GM21529 (cell line): ENCODE measurements at regions not wholly inside any gene's neighbourhood (a gene's known extent, or its start where the extent isn't known, plus 50 kb on each side); places are given as distances from the start of the nearest gene placed in this dataset.
A peak's percentile ranks its signal among the peaks of the same experiment; 100 is the strongest.
"Not testable (repeated sequence)": the region's sequence is repeated elsewhere in the genome, so short reads cannot be mapped to it uniquely, and the experiment has no call there.

Experiments used
- ATAC-seq: cut with Tn5 transposase; IDR thresholded peaks from one replicate; pipeline ENCODE4 v1.9.1; 2021; ENCODE audit not compliant: unreplicated experiment

GRCh38 chrX:124234348-124234747 is 98.1 kb upstream of the TEX13D start:
- no peak for ATAC-seq

- no peak for ATAC-seq
Observed at GRCh38 chrX:124238268-124238667, 94.2 kb upstream of the TEX13D start.

- ATAC-seq, result no peak
Observed at GRCh38 chrX:124239324-124239723, 93.1 kb upstream of the TEX13D start.

- peak; percentile 89 for ATAC-seq
Observed at GRCh38 chrX:124239911-124240310, 92.5 kb upstream of the TEX13D start.

- ATAC-seq, result no peak
Observed at GRCh38 chrX:124240422-124240821, 92.0 kb upstream of the TEX13D start.

GRCh38 chrX:124242131-124242530 is 90.3 kb upstream of the TEX13D start:
- ATAC-seq, result no peak

- no peak for ATAC-seq
Observed at GRCh38 chrX:124249345-124249744, 83.1 kb upstream of the TEX13D start.

- ATAC-seq, result no peak
Observed at GRCh38 chrX:124250835-124251437, 81.5 kb upstream of the TEX13D start.

GRCh38 chrX:124254611-124255010 is 77.8 kb upstream of the TEX13D start:
- no peak for ATAC-seq

- ATAC-seq, result no peak
Observed at GRCh38 chrX:124256216-124256615, 76.2 kb upstream of the TEX13D start.

- ATAC-seq, result no peak
Observed at GRCh38 chrX:124256629-124257380, 75.7 kb upstream of the TEX13D start.

- no peak for ATAC-seq
Observed at GRCh38 chrX:124257924-124258702, 74.3 kb upstream of the TEX13D start.

GRCh38 chrX:124260845-124261244 is 71.6 kb upstream of the TEX13D start:
- ATAC-seq, result no peak

- no peak for ATAC-seq
Observed at GRCh38 chrX:124263743-124264142, 68.7 kb upstream of the TEX13D start.

GRCh38 chrX:124268099-124268498 is 64.4 kb upstream of the TEX13D start:
- ATAC-seq, result no peak

- no peak for ATAC-seq
Observed at GRCh38 chrX:124269881-124270280, 62.6 kb upstream of the TEX13D start.

GRCh38 chrX:124271599-124271998 is 60.9 kb upstream of the TEX13D start:
- ATAC-seq, result not testable (repeated sequence)

- ATAC-seq, result no peak
Observed at GRCh38 chrX:124272370-124272982, 60.0 kb upstream of the TEX13D start.

GRCh38 chrX:124274438-124275181 is 57.9 kb upstream of the TEX13D start:
- ATAC-seq, result no peak

GRCh38 chrX:124275182-124275894 is 57.1 kb upstream of the TEX13D start:
- no peak for ATAC-seq
